ENCODE measurements at regions not wholly inside any gene's neighbourhood (a gene's known extent, or its start where the extent isn't known, plus 50 kb on each side); places are given as distances from the start of the nearest gene placed in this dataset.

DNA sequence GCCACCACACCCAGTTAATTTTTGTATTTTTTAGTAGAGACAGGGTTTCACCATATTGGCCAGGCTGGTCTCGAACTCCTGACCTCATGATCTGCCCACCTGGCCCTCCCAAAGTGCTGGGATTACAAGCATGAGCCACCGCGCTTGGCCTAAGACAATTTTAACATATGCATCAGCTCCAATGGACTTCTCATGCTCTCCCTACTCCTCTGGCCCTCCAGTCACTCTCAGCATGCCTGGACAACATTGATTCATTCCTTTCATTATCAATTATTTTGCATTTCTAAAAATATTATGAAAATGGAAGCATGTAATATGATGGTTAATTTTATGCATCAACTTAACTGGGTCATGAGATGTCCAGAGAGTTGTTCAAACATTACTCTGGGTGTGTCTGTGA lies 469.1 kb upstream of the TMEM132C start:
- no peak for TF ChIP-seq CTCF (IDR thresholded peaks at IDR 0.05)
- TF ChIP-seq POLR2A (IDR thresholded peaks at IDR 0.05), result no peak
- TF ChIP-seq POLR2AphosphoS5 (IDR thresholded peaks at IDR 0.05), result no peak

All from prostate gland (tissue), 2 donors.